Right renal pelvis (tissue), 4 donors: ENCODE measurements at regions not wholly inside any gene's neighbourhood (a gene's known extent, or its start where the extent isn't known, plus 50 kb on each side); places are given as distances from the start of the nearest gene placed in this dataset.
"Not testable (repeated sequence)": the region's sequence is repeated elsewhere in the genome, so short reads cannot be mapped to it uniquely, and the experiment has no call there.

Source experiments
- DNase-seq, 4 donors: peaks; one replicate each; pipeline ENCODE4 v3.0.0-alpha.2; 2013; ENCODE audit warnings: low read depth in 4 of 4, low spot score in 3 of 4, missing footprints in 1 of 4

- no peak for DNase-seq
Observed at GRCh38 chr3:161599697-161600096, 103.1 kb downstream of the OTOL1 start.

GRCh38 chr3:161600173-161600572 lies 103.6 kb downstream of the OTOL1 start:
- DNase-seq: no peak

- DNase-seq: no peak
Observed at GRCh38 chr3:161602475-161602874, 105.9 kb downstream of the OTOL1 start.

GRCh38 chr3:161602918-161603317 lies 106.3 kb downstream of the OTOL1 start:
- no peak for DNase-seq

- DNase-seq: no peak
Observed at GRCh38 chr3:161607056-161607455, 110.4 kb downstream of the OTOL1 start.

GRCh38 chr3:161619351-161619750 lies 122.7 kb downstream of the OTOL1 start:
- no peak for DNase-seq

- DNase-seq: peak in 1 of 4 donors; percentile 18
Observed at GRCh38 chr3:161630794-161631193, 134.2 kb downstream of the OTOL1 start.

- DNase-seq: no peak
Observed at GRCh38 chr3:161631536-161631935, 134.9 kb downstream of the OTOL1 start.

GRCh38 chr3:161637559-161637958 lies 141.0 kb downstream of the OTOL1 start:
- DNase-seq: no peak

- DNase-seq: not testable (repeated sequence)
Observed at GRCh38 chr3:161639095-161639494, 142.5 kb downstream of the OTOL1 start.

- DNase-seq: no peak
Observed at GRCh38 chr3:161640181-161640580, 143.6 kb downstream of the OTOL1 start.

GRCh38 chr3:161641287-161641686 lies 144.7 kb downstream of the OTOL1 start:
- DNase-seq: no peak

GRCh38 chr3:161644891-161645635 lies 148.5 kb downstream of the OTOL1 start:
- peak in 1 of 4 donors; percentile 40 for DNase-seq

GRCh38 chr3:161647936-161648470 lies 151.4 kb downstream of the OTOL1 start:
- no peak for DNase-seq

GRCh38 chr3:161649900-161650484 lies 153.4 kb downstream of the OTOL1 start:
- no peak for DNase-seq

GRCh38 chr3:161657786-161658185 lies 161.2 kb downstream of the OTOL1 start:
- no peak for DNase-seq

- no peak for DNase-seq
Observed at GRCh38 chr3:161671141-161671540, 174.5 kb downstream of the OTOL1 start.

GRCh38 chr3:161672478-161672877 lies 175.9 kb downstream of the OTOL1 start:
- no peak for DNase-seq

- no peak for DNase-seq
Observed at GRCh38 chr3:161673866-161674265, 177.3 kb downstream of the OTOL1 start.

GRCh38 chr3:161674402-161674801 lies 177.8 kb downstream of the OTOL1 start:
- DNase-seq: no peak

- DNase-seq: not testable (repeated sequence)
Observed at GRCh38 chr3:161681831-161682230, 185.2 kb downstream of the OTOL1 start.

GRCh38 chr3:161682715-161683114 lies 186.1 kb downstream of the OTOL1 start:
- no peak for DNase-seq
